ENCODE measurements at regions not wholly inside any gene's neighbourhood (a gene's known extent, or its start where the extent isn't known, plus 50 kb on each side); places are given as distances from the start of the nearest gene placed in this dataset.

DNA sequence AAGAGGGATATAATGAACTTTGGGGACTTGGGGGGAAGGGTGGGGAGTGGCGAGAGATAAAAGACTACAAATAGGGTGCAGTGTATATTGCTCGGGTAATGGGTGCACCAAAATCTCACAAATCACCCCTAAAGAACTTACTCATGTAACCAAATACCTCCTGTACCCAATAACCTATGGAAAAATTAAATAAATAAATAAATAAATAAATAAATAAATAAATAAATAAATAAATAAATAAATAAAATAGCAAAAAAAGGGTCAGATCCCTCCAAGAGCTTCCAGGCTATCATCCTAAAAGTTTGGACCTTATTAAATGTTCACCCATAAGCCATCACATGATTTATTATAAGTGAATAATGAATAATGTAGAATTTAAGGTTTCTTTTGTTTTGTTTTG lies 636.1 kb upstream of the C16orf82 start:
- TF ChIP-seq POLR2A (IDR thresholded peaks at IDR 0.05; ENCODE audit: borderline replicate concordance, extremely low read depth, insufficient read depth, insufficient read length), result no peak
- TF ChIP-seq, protein P1, sequence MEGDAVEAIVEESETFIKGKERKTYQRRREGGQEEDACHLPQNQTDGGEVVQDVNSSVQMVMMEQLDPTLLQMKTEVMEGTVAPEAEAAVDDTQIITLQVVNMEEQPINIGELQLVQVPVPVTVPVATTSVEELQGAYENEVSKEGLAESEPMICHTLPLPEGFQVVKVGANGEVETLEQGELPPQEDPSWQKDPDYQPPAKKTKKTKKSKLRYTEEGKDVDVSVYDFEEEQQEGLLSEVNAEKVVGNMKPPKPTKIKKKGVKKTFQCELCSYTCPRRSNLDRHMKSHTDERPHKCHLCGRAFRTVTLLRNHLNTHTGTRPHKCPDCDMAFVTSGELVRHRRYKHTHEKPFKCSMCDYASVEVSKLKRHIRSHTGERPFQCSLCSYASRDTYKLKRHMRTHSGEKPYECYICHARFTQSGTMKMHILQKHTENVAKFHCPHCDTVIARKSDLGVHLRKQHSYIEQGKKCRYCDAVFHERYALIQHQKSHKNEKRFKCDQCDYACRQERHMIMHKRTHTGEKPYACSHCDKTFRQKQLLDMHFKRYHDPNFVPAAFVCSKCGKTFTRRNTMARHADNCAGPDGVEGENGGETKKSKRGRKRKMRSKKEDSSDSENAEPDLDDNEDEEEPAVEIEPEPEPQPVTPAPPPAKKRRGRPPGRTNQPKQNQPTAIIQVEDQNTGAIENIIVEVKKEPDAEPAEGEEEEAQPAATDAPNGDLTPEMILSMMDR (IDR thresholded peaks at IDR 0.05 in 2 of 3, conservative IDR thresholded peaks at IDR 0.05 in 1 of 3; ENCODE audit: borderline replicate concordance in 1 of 3, insufficient read depth in 1 of 3, low read depth in 2 of 3, low read length in 2 of 3), result no peak
- TF ChIP-seq YY1 (IDR thresholded peaks at IDR 0.05; ENCODE audit: extremely low read depth, insufficient replicate concordance, low read depth, low read length), result no peak
- no peak for TF ChIP-seq RAD21 (IDR thresholded peaks at IDR 0.05; ENCODE audit: low read depth)
- TF ChIP-seq, protein P2, sequence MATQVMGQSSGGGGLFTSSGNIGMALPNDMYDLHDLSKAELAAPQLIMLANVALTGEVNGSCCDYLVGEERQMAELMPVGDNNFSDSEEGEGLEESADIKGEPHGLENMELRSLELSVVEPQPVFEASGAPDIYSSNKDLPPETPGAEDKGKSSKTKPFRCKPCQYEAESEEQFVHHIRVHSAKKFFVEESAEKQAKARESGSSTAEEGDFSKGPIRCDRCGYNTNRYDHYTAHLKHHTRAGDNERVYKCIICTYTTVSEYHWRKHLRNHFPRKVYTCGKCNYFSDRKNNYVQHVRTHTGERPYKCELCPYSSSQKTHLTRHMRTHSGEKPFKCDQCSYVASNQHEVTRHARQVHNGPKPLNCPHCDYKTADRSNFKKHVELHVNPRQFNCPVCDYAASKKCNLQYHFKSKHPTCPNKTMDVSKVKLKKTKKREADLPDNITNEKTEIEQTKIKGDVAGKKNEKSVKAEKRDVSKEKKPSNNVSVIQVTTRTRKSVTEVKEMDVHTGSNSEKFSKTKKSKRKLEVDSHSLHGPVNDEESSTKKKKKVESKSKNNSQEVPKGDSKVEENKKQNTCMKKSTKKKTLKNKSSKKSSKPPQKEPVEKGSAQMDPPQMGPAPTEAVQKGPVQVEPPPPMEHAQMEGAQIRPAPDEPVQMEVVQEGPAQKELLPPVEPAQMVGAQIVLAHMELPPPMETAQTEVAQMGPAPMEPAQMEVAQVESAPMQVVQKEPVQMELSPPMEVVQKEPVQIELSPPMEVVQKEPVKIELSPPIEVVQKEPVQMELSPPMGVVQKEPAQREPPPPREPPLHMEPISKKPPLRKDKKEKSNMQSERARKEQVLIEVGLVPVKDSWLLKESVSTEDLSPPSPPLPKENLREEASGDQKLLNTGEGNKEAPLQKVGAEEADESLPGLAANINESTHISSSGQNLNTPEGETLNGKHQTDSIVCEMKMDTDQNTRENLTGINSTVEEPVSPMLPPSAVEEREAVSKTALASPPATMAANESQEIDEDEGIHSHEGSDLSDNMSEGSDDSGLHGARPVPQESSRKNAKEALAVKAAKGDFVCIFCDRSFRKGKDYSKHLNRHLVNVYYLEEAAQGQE (IDR thresholded peaks at IDR 0.05; ENCODE audit: low read depth), result no peak
- TF ChIP-seq, protein P3, sequence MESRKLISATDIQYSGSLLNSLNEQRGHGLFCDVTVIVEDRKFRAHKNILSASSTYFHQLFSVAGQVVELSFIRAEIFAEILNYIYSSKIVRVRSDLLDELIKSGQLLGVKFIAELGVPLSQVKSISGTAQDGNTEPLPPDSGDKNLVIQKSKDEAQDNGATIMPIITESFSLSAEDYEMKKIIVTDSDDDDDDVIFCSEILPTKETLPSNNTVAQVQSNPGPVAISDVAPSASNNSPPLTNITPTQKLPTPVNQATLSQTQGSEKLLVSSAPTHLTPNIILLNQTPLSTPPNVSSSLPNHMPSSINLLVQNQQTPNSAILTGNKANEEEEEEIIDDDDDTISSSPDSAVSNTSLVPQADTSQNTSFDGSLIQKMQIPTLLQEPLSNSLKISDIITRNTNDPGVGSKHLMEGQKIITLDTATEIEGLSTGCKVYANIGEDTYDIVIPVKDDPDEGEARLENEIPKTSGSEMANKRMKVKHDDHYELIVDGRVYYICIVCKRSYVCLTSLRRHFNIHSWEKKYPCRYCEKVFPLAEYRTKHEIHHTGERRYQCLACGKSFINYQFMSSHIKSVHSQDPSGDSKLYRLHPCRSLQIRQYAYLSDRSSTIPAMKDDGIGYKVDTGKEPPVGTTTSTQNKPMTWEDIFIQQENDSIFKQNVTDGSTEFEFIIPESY (IDR thresholded peaks at IDR 0.05; ENCODE audit: extremely low read depth, insufficient replicate concordance, low read length), result no peak
- no peak for TF ChIP-seq POLR2AphosphoS5 (IDR thresholded peaks at IDR 0.05; ENCODE audit: low read depth, low read length)
- TF ChIP-seq JUND (IDR thresholded peaks at IDR 0.05), result no peak
- no peak for TF ChIP-seq EZH2 (IDR thresholded peaks at IDR 0.05)
- TF ChIP-seq ZNF274 (IDR thresholded peaks at IDR 0.05; ENCODE audit: low read depth, low read length), result no peak
- TF ChIP-seq EZH2phosphoT487 (IDR thresholded peaks at IDR 0.05; ENCODE audit: borderline replicate concordance), result no peak
